Astrocyte (in vitro differentiated cells and primary cell): ENCODE measurements at regions not wholly inside any gene's neighbourhood (a gene's known extent, or its start where the extent isn't known, plus 50 kb on each side); places are given as distances from the start of the nearest gene placed in this dataset.

ENCODE experiments used
- EZH2 ChIP-seq: IDR thresholded peaks from 2 replicates; pipeline ENCODE4 v1.6.1; 2012; ENCODE audit warnings: mild to moderate bottlenecking, low read length, inconsistent platforms; ENCODE audit not compliant: insufficient read depth
- TF ChIP-seq, protein P1 (sequence below): IDR thresholded peaks from 2 replicates; pipeline ENCODE4 v1.5.1; 2011; ENCODE audit warnings: low read depth, mild to moderate bottlenecking, inconsistent platforms, low read length, moderate library complexity; ENCODE audit not compliant: insufficient read depth

DNA sequence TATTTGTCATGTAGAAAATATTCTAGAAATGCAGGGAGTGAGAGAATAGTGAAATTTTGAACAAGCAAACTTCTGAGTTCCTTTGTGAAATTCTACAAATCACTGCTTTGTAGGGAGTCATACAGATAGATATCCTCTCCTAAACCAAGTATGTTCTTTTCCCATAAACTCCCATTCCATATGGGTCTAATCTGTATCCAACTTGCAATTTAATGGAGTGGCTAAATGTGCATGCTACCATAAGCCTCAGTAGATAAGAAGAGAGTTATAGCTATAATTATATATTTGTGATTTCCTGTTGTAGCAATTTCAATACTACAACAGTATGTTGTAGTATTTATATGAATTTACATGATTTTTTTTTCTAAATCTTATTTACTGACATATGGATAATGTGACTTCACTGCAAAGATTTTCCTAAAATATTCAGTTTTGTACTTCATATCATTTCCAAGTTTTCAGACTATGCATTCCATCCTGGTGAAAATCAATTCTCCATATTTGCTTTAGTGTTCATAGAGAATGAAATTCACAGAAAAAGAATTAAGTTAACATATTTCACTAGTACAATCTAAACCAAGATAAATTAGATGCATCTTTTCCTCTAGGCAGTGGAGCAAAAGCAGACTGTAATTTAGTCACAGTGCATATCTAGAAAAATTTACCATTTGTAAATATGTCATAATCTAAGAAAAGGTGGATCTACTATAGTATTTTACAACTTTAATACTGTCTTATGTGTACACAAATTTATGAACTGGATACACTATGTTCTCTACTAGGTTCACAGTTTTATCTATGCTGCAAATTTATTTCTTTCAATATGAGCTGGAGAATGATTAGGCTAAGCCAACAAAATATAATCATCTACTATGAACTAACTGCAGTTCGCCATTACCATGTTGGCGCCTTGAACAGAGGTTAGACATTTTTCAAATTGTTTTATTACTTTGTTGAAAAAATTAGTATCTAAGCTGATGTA, 372.9 kb upstream of the NDST3 start:
- TF ChIP-seq EZH2, result no peak
- TF ChIP-seq, protein P1, sequence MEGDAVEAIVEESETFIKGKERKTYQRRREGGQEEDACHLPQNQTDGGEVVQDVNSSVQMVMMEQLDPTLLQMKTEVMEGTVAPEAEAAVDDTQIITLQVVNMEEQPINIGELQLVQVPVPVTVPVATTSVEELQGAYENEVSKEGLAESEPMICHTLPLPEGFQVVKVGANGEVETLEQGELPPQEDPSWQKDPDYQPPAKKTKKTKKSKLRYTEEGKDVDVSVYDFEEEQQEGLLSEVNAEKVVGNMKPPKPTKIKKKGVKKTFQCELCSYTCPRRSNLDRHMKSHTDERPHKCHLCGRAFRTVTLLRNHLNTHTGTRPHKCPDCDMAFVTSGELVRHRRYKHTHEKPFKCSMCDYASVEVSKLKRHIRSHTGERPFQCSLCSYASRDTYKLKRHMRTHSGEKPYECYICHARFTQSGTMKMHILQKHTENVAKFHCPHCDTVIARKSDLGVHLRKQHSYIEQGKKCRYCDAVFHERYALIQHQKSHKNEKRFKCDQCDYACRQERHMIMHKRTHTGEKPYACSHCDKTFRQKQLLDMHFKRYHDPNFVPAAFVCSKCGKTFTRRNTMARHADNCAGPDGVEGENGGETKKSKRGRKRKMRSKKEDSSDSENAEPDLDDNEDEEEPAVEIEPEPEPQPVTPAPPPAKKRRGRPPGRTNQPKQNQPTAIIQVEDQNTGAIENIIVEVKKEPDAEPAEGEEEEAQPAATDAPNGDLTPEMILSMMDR, result no peak
